Lung (tissue), 11 donors: ENCODE measurements at regions not wholly inside any gene's neighbourhood (a gene's known extent, or its start where the extent isn't known, plus 50 kb on each side); places are given as distances from the start of the nearest gene placed in this dataset.

Experiments
- ATAC-seq: fragments of 200-7000 bp; cut with Tn5 transposase; one replicate; pipeline ENCODE4 v1.9.1; 2020; ENCODE audit warnings: moderate number of reproducible peaks; ENCODE audit not compliant: insufficient read depth, low FRiP score
- DNase-seq, 3 donors: peaks; one replicate each; pipeline ENCODE4 v3.0.0-alpha.2; 2013 to 2017
- H3K27ac ChIP-seq, 2 donors: one replicate each; pipeline ENCODE4 v1.5.1; 2013; ENCODE audit warnings: mild to moderate bottlenecking in 2 of 2, moderate library complexity in 2 of 2, control low read depth in 1 of 2, inconsistent platforms in 1 of 2, low read depth in 1 of 2, low read length in 1 of 2
- H3K27me3 ChIP-seq, 3 donors: one replicate each; pipeline ENCODE4 v1.5.1; 2013; ENCODE audit warnings: low read length in 2 of 3; ENCODE audit not compliant: control insufficient read depth in 3 of 3, insufficient read depth in 3 of 3
- H3K36me3 ChIP-seq, 4 donors: one replicate each; pipeline ENCODE4 v1.5.1; 2013; ENCODE audit warnings: low read length in 4 of 4, mild to moderate bottlenecking in 1 of 4, moderate library complexity in 1 of 4; ENCODE audit not compliant: control insufficient read depth in 4 of 4, insufficient read depth in 4 of 4
- H3K4me1 ChIP-seq, 5 donors: one replicate each; pipeline ENCODE4 v1.5.1; 2013; ENCODE audit warnings: low read length in 5 of 5, mild to moderate bottlenecking in 2 of 5, moderate library complexity in 1 of 5; ENCODE audit not compliant: control insufficient read depth in 5 of 5, insufficient read depth in 5 of 5
- H3K4me3 ChIP-seq: one replicate; pipeline ENCODE4 v1.5.1; 2013; ENCODE audit warnings: mild to moderate bottlenecking, control low read depth, moderate library complexity
- H3K9ac ChIP-seq, 2 donors: one replicate each; pipeline ENCODE4 v1.5.1; 2013; ENCODE audit warnings: low read length in 2 of 2, control low read depth in 1 of 2; ENCODE audit not compliant: insufficient read depth in 1 of 2
- H3K9me3 ChIP-seq, 4 donors: one replicate each; pipeline ENCODE4 v1.5.1; 2013; ENCODE audit warnings: low read length in 3 of 4, mild to moderate bottlenecking in 1 of 4, moderate library complexity in 1 of 4; ENCODE audit not compliant: control insufficient read depth in 4 of 4, insufficient read depth in 3 of 4
- WGBS, 2 donors: extraction: QIAGEN DNeasy Blood & Tissue Kit; methylation state at CpG; one replicate each; pipeline ENCODE4 v1.1.7; 2013; 5-methylcytosine and 5-hydroxymethylcytosine counted together
- TF ChIP-seq, protein P1 (sequence below): IDR thresholded peaks from 2 replicates; pipeline ENCODE4 v1.5.1; 2012; ENCODE audit warnings: mild to moderate bottlenecking; ENCODE audit errors: control extremely low read depth, extremely low read depth
- donor health status: control.
- donor health status: control.
- donor health status: Bipolar disorder and iron deficiency.
- donor health status: healthy.
- donor health status: DM: yes; HTN: yes; CAD: no.

- Histone ChIP-seq H3K27ac (no peak overlapping the region), H3K9me3 (peaks cover 0 to 3% (median 0%) of the 10 kb centered on the region in 4 donors), H3K27me3 (no peaks in the 10 kb centered on the region), H3K9ac (no peak overlapping the region), H3K36me3 (no peaks in the 10 kb centered on the region), H3K4me3 (no peak overlapping the region), H3K4me1 (no peaks in the 10 kb centered on the region)
- ATAC-seq = no peak
- no peak for DNase-seq
- TF ChIP-seq, protein P1, sequence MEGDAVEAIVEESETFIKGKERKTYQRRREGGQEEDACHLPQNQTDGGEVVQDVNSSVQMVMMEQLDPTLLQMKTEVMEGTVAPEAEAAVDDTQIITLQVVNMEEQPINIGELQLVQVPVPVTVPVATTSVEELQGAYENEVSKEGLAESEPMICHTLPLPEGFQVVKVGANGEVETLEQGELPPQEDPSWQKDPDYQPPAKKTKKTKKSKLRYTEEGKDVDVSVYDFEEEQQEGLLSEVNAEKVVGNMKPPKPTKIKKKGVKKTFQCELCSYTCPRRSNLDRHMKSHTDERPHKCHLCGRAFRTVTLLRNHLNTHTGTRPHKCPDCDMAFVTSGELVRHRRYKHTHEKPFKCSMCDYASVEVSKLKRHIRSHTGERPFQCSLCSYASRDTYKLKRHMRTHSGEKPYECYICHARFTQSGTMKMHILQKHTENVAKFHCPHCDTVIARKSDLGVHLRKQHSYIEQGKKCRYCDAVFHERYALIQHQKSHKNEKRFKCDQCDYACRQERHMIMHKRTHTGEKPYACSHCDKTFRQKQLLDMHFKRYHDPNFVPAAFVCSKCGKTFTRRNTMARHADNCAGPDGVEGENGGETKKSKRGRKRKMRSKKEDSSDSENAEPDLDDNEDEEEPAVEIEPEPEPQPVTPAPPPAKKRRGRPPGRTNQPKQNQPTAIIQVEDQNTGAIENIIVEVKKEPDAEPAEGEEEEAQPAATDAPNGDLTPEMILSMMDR = no peak
- 90 to 91% methylated on average over 2 of the region's 2 CpGs for WGBS, 2 donors
Measured at GRCh38 chr2:118363604-118364003, 275.3 kb downstream of the INSIG2 start.

DNA sequence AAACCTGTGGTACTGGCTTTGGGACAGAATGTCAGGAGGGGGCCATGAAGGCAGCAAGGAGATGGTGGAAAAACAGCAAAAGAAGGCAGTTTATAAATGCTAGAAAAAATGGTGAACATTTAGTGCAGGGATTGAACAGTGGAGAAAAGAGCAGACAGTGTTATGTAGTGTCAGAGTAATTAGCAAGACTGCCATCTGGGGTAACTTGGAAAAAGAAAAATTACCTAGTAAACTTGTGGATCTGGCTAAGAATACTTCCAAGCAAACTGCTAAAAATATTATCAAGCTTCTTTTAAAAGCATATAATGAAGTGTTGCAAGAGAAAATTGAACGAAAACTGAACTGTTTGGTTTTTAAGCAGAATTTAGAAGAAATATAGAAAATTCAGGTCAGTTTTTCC lies 267.8 kb downstream of the INSIG2 start:
- DNase-seq (no peak), ATAC-seq (no peak)
- TF ChIP-seq, protein P1 = no peak
- no peaks in the 10 kb centered on the region for H3K4me1 ChIP-seq
- peaks cover 0 to 2% (median 0%) of the 10 kb centered on the region in 4 donors for H3K9me3 ChIP-seq
- no peaks in the 10 kb centered on the region for H3K27me3 ChIP-seq
- no peaks in the 10 kb centered on the region for H3K36me3 ChIP-seq
- H3K4me3 ChIP-seq = no peak overlapping the region
- WGBS, 2 donors = 74 to 80% methylated on average over 1 of the region's 1 CpG
- H3K9ac ChIP-seq = no peak overlapping the region
- H3K27ac ChIP-seq = no peak overlapping the region

GRCh38 chr2:118351796-118352195 lies 263.5 kb downstream of the INSIG2 start:
- H3K27ac ChIP-seq = no peak overlapping the region
- no peak for ATAC-seq
- H3K9me3 ChIP-seq = peaks cover 0 to 2% (median under 1%) of the 10 kb centered on the region in 4 donors
- DNase-seq = no peak
- TF ChIP-seq, protein P1 = no peak
- H3K9ac ChIP-seq = no peak overlapping the region
- H3K27me3 ChIP-seq = no peaks in the 10 kb centered on the region
- no peak overlapping the region for H3K4me3 ChIP-seq
- WGBS, 2 donors = 55 to 61% methylated on average over 2 of the region's 2 CpGs
- no peaks in the 10 kb centered on the region for H3K4me1 ChIP-seq
- no peaks in the 10 kb centered on the region for H3K36me3 ChIP-seq

- TF ChIP-seq, protein P1 = no peak
- Histone ChIP-seq H3K4me1 (no peaks in the 10 kb centered on the region), H3K9ac (no peak overlapping the region), H3K27ac (no peak overlapping the region), H3K27me3 (no peaks in the 10 kb centered on the region), H3K36me3 (no peaks in the 10 kb centered on the region), H3K9me3 (peaks cover 0 to 2% (median under 1%) of the 10 kb centered on the region in 4 donors), H3K4me3 (no peak overlapping the region)
- DNase-seq = no peak
- 49 to 64% methylated on average over 1 of the region's 1 CpG for WGBS, 2 donors
- no peak for ATAC-seq
Measured at GRCh38 chr2:118350621-118351020, 262.4 kb downstream of the INSIG2 start.
